ENCODE measurements at regions not wholly inside any gene's neighbourhood (a gene's known extent, or its start where the extent isn't known, plus 50 kb on each side); places are given as distances from the start of the nearest gene placed in this dataset.

GRCh38 chr19:31085125-31085524 is 264.1 kb downstream of the TSHZ3 start:
- Histone ChIP-seq H3K4me3 (no peak overlapping the region), H3K79me2 (no peaks in the 10 kb centered on the region), H4K20me1 (ENCODE audit: insufficient read depth, poor library complexity, severe bottlenecking) (no peaks in the 10 kb centered on the region), H3K9me3 (ENCODE audit: low read depth) (no peaks in the 10 kb centered on the region), H3K27ac (no peak overlapping the region), H3K4me1 (ENCODE audit: insufficient read depth) (no peaks in the 10 kb centered on the region), H3K27me3 (no peaks in the 10 kb centered on the region), H3K9me2 (replicated peaks; ENCODE audit: insufficient read depth) (no peaks in the 10 kb centered on the region), H3K4me2 (no peak overlapping the region), H3K36me3 (replicated peaks; ENCODE audit: insufficient read depth, low read depth) (no peaks in the 10 kb centered on the region), H2AFZ (no peak overlapping the region)
- WGBS (ENCODE audit: low lambda C conversion rate, missing lambda C conversion rate), result 89% methylated on average over 4 of the region's 4 CpGs
- TF ChIP-seq, protein P1, sequence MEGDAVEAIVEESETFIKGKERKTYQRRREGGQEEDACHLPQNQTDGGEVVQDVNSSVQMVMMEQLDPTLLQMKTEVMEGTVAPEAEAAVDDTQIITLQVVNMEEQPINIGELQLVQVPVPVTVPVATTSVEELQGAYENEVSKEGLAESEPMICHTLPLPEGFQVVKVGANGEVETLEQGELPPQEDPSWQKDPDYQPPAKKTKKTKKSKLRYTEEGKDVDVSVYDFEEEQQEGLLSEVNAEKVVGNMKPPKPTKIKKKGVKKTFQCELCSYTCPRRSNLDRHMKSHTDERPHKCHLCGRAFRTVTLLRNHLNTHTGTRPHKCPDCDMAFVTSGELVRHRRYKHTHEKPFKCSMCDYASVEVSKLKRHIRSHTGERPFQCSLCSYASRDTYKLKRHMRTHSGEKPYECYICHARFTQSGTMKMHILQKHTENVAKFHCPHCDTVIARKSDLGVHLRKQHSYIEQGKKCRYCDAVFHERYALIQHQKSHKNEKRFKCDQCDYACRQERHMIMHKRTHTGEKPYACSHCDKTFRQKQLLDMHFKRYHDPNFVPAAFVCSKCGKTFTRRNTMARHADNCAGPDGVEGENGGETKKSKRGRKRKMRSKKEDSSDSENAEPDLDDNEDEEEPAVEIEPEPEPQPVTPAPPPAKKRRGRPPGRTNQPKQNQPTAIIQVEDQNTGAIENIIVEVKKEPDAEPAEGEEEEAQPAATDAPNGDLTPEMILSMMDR (IDR thresholded peaks at IDR 0.05; ENCODE audit: poor library complexity), result no peak
- no peak for TF ChIP-seq EZH2phosphoT487 (IDR thresholded peaks at IDR 0.05; ENCODE audit: low read depth, severe bottlenecking, unreplicated experiment)
- no peak for TF ChIP-seq EZH2 (IDR thresholded peaks at IDR 0.05; ENCODE audit: borderline replicate concordance)
- DNase-seq (ENCODE audit: low spot score), result no peak

DNA sequence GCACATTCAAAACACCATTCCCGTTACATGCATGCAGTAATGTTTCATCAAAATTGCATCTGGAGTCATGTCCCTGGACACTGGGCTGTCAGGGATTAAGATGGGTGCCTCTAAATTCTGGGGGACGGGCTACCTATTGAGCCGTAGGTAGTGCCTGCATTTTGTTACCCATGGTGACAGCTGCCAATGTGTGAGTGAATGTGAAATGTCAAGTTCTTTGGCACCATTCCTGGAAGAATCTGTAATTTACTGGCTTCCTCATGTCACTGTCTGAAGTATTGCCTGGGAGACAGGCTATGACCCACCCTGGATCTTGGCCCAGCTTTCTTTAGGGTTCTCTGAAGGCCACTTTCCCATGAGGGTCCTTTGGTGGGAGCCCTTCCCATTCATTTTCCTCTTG is 266.1 kb downstream of the TSHZ3 start:
- H3K36me3 ChIP-seq (replicated peaks; ENCODE audit: insufficient read depth, low read depth), result no peaks in the 10 kb centered on the region
- H3K4me3 ChIP-seq, result no peak overlapping the region
- no peak overlapping the region for H2AFZ ChIP-seq
- H3K4me2 ChIP-seq, result no peak overlapping the region
- no peak overlapping the region for H3K27ac ChIP-seq
- H3K79me2 ChIP-seq, result no peaks in the 10 kb centered on the region
- H3K9me3 ChIP-seq (ENCODE audit: low read depth), result no peaks in the 10 kb centered on the region
- 65% methylated on average over 3 of the region's 3 CpGs for WGBS (ENCODE audit: low lambda C conversion rate, missing lambda C conversion rate)
- TF ChIP-seq EZH2phosphoT487 (IDR thresholded peaks at IDR 0.05; ENCODE audit: low read depth, severe bottlenecking, unreplicated experiment) (no peak), EZH2 (IDR thresholded peaks at IDR 0.05; ENCODE audit: borderline replicate concordance) (no peak)
- TF ChIP-seq, protein P1 (IDR thresholded peaks at IDR 0.05; ENCODE audit: poor library complexity), result no peak
- no peaks in the 10 kb centered on the region for H3K9me2 ChIP-seq (replicated peaks; ENCODE audit: insufficient read depth)
- no peaks in the 10 kb centered on the region for H3K4me1 ChIP-seq (ENCODE audit: insufficient read depth)
- H3K27me3 ChIP-seq, result no peaks in the 10 kb centered on the region
- DNase-seq (ENCODE audit: low spot score), result no peak
- no peaks in the 10 kb centered on the region for H4K20me1 ChIP-seq (ENCODE audit: insufficient read depth, poor library complexity, severe bottlenecking)

DNA sequence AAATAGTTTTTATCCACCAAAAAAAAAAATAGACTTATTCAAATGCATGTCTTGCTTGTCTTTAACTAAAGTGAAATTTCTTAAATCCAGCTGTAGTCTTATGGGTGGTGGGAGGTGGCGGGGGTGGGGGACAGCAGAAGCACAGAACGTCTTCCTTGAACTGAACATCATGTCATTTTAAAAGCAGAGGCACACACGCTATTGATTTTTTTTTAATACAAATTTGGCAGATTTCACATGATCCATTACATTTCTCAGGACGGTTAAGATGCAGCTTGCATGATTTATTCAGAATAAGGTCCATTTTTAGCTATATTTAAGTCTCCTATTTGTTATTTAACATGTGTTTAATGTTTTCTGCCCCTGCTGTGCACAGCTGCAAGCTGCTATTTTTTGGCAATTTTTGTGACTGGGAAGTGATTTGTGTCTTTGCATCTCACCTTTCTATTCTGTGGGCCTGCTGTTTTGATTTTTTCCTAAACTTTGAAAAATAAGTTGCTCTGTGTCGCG is 274.0 kb downstream of the TSHZ3 start:
- Histone ChIP-seq H3K4me2 (no peak overlapping the region), H3K9me2 (replicated peaks; ENCODE audit: insufficient read depth) (no peaks in the 10 kb centered on the region), H3K27me3 (no peaks in the 10 kb centered on the region), H2AFZ (no peak overlapping the region), H3K4me3 (no peak overlapping the region), H3K36me3 (replicated peaks; ENCODE audit: insufficient read depth, low read depth) (no peaks in the 10 kb centered on the region), H3K27ac (no peak overlapping the region), H3K9me3 (ENCODE audit: low read depth) (no peaks in the 10 kb centered on the region), H3K79me2 (no peaks in the 10 kb centered on the region), H4K20me1 (ENCODE audit: insufficient read depth, poor library complexity, severe bottlenecking) (no peaks in the 10 kb centered on the region), H3K4me1 (ENCODE audit: insufficient read depth) (peaks cover 5% of the 10 kb centered on the region)
- no peak for DNase-seq (ENCODE audit: low spot score)
- TF ChIP-seq, protein P1 (IDR thresholded peaks at IDR 0.05; ENCODE audit: poor library complexity), result no peak
- TF ChIP-seq EZH2phosphoT487 (IDR thresholded peaks at IDR 0.05; ENCODE audit: low read depth, severe bottlenecking, unreplicated experiment), result no peak
- no peak for TF ChIP-seq EZH2 (IDR thresholded peaks at IDR 0.05; ENCODE audit: borderline replicate concordance)
- 85% methylated on average over 6 of the region's 6 CpGs for WGBS (ENCODE audit: low lambda C conversion rate, missing lambda C conversion rate)

Measured in hepatocyte (in vitro differentiated cells).